Transverse colon (tissue), 3 donors: ENCODE measurements at regions not wholly inside any gene's neighbourhood (a gene's known extent, or its start where the extent isn't known, plus 50 kb on each side); places are given as distances from the start of the nearest gene placed in this dataset.

Experiments used
- POLR2A ChIP-seq: fragments of 450-650 bp; IDR thresholded peaks from one replicate; pipeline ENCODE4 v1.6.1; 2016; ENCODE audit warnings: antibody characterized with exemption, mild to moderate bottlenecking, moderate library complexity
- TF ChIP-seq, protein P1 (sequence below), 5 experiments: fragments of 200-600 bp in 3 of 5; fragments of 450-650 bp in 2 of 5; sonication (generic) in 3 of 5; IDR thresholded peaks; 1 replicate in 2 of 5; 2 replicates in 3 of 5; pipeline ENCODE4 v1.5.1; 2016 to 2017; ENCODE audit warnings: antibody characterized with exemption in 5 of 5, inconsistent platforms in 3 of 5, mild to moderate bottlenecking in 2 of 5, moderate library complexity in 1 of 5

DNA sequence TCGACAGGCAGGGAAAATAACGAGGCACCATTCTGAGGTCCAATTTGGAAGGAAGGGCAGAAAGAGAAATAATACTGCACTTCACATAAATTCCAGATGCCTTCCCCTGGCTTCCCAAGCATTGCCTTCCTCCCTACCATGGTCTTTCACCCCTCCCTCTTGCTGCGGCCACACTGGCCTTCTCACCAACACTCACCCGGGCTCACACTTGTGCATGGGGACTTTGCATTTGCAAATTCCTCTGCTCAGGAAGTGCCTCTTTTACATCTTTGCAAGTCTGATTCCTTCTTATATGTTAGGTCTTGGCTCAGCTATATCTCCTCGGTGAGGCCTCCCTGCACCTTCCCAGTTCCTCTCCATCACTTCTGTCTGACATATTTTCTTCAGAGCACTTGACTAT, 199.4 kb downstream of the CHIC2 start:
- TF ChIP-seq, protein P1, sequence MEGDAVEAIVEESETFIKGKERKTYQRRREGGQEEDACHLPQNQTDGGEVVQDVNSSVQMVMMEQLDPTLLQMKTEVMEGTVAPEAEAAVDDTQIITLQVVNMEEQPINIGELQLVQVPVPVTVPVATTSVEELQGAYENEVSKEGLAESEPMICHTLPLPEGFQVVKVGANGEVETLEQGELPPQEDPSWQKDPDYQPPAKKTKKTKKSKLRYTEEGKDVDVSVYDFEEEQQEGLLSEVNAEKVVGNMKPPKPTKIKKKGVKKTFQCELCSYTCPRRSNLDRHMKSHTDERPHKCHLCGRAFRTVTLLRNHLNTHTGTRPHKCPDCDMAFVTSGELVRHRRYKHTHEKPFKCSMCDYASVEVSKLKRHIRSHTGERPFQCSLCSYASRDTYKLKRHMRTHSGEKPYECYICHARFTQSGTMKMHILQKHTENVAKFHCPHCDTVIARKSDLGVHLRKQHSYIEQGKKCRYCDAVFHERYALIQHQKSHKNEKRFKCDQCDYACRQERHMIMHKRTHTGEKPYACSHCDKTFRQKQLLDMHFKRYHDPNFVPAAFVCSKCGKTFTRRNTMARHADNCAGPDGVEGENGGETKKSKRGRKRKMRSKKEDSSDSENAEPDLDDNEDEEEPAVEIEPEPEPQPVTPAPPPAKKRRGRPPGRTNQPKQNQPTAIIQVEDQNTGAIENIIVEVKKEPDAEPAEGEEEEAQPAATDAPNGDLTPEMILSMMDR (IDR thresholded peaks at IDR 0.05): no peak
- TF ChIP-seq POLR2A: no peak
